OCI-LY7 (cell line): ENCODE measurements at regions not wholly inside any gene's neighbourhood (a gene's known extent, or its start where the extent isn't known, plus 50 kb on each side); places are given as distances from the start of the nearest gene placed in this dataset.

ENCODE experiments used
- BruUV-seq: library from RNA; stranded (reverse); fragments of 400-500 nt; replicated peaks from 2 replicates; lab custom pipeline; 2021; lab: Mats Ljungman, UMichigan
- CTCF ChIA-PET: fragments of 300-600 bp; sonication (Branson Sonifier 250); formaldehyde crosslinking; loops from one replicate; lab custom pipeline; 2022; ENCODE audit warnings: antibody characterized with exemption; ENCODE audit not compliant: unreplicated experiment; lab: Charles Lee
- POLR2A ChIA-PET: fragments of 300-600 bp; sonication (Branson Sonifier 250); formaldehyde crosslinking; loops from one replicate; lab custom pipeline; 2022; ENCODE audit warnings: antibody characterized with exemption; lab: Charles Lee
- DNase-seq: peaks from one replicate; pipeline ENCODE4 v3.0.0-alpha.2; 2015; ENCODE audit warnings: low spot score
- H2AFZ ChIP-seq: fragments of 200-600 bp; sonication (generic), shearing (Covaris generic); 2 replicates; pipeline ENCODE4 v1.6.1; 2014; ENCODE audit warnings: mild to moderate bottlenecking, antibody characterized with exemption, low read length, moderate library complexity
- H3K27ac ChIP-seq: fragments of 200-600 bp; sonication (generic); 2 replicates; pipeline ENCODE4 v1.5.1; 2014; ENCODE audit warnings: mixed run types, low read depth, mild to moderate bottlenecking, moderate library complexity, low read length, inconsistent platforms; ENCODE audit not compliant: poor library complexity, severe bottlenecking
- H3K36me3 ChIP-seq: fragments of 200-600 bp; sonication (generic); 2 replicates; pipeline ENCODE4 v1.6.1; 2014; ENCODE audit warnings: mild to moderate bottlenecking, antibody characterized with exemption, low read length, moderate library complexity, mixed read lengths; ENCODE audit not compliant: insufficient read depth
- H3K4me1 ChIP-seq: fragments of 200-600 bp; sonication (generic); 2 replicates; pipeline ENCODE4 v1.5.1; 2014; ENCODE audit warnings: mild to moderate bottlenecking, low read length; ENCODE audit not compliant: insufficient read depth, poor library complexity, severe bottlenecking
- H3K4me2 ChIP-seq: fragments of 200-600 bp; sonication (generic); 2 replicates; pipeline ENCODE4 v1.6.1; 2014; ENCODE audit warnings: mild to moderate bottlenecking, low read length
- H3K4me3 ChIP-seq: fragments of 200-600 bp; sonication (generic); 2 replicates; pipeline ENCODE4 v1.5.1; 2014; ENCODE audit warnings: mild to moderate bottlenecking, low read depth, low read length; ENCODE audit not compliant: poor library complexity, severe bottlenecking
- H3K79me2 ChIP-seq: fragments of 200-600 bp; sonication (generic); 2 replicates; pipeline ENCODE4 v1.6.1; 2016; ENCODE audit warnings: low read depth, mild to moderate bottlenecking, low read length, moderate library complexity, mixed read lengths; ENCODE audit not compliant: insufficient read depth
- H3K9me2 ChIP-seq: fragments of 200-600 bp; sonication (generic); 2 replicates; pipeline ENCODE4 v1.6.1; 2016; ENCODE audit warnings: mild to moderate bottlenecking, low read length, mixed read lengths; ENCODE audit not compliant: insufficient read depth
- H3K9me3 ChIP-seq: fragments of 200-600 bp; sonication (generic); 2 replicates; pipeline ENCODE4 v1.6.1; 2014; ENCODE audit warnings: mild to moderate bottlenecking, mixed run types, low read length, mixed read lengths
- H4K20me1 ChIP-seq: fragments of 200-600 bp; sonication (generic); 2 replicates; pipeline ENCODE4 v1.6.1; 2014; ENCODE audit warnings: mild to moderate bottlenecking, antibody characterized with exemption, low read length, moderate library complexity, mixed read lengths; ENCODE audit not compliant: insufficient read depth
- EZH2phosphoT487 ChIP-seq: fragments of 200-600 bp; sonication (generic); IDR thresholded peaks from 2 replicates; pipeline ENCODE4 v1.6.1; 2018; ENCODE audit warnings: low read depth, borderline replicate concordance, mild to moderate bottlenecking, mixed run types, antibody characterized with exemption, low read length, moderate library complexity, mixed read lengths
- intact Hi-C: fragments of 100-400 bp; cut with micrococcal nuclease; formaldehyde crosslinking; loops from one replicate; pipeline ENCODE4 v1.10.0; 2022; ENCODE audit not compliant: unreplicated experiment
- TF ChIP-seq, protein P1 (sequence below): fragments of 200-600 bp; sonication (generic); conservative IDR thresholded peaks from 2 replicates; pipeline ENCODE4 v1.5.1; 2014; ENCODE audit warnings: mild to moderate bottlenecking, antibody characterized with exemption, low read length, moderate library complexity, mixed read lengths

GRCh38 chr13:34640179-34640992, 301.7 kb upstream of the NBEA start:
- no peak overlapping the region for H3K27ac ChIP-seq
- H3K4me2 ChIP-seq, result no peak overlapping the region
- no peaks in the 10 kb centered on the region for H3K79me2 ChIP-seq
- no peaks in the 10 kb centered on the region for H3K9me2 ChIP-seq
- no peak overlapping the region for H2AFZ ChIP-seq
- no peak for TF ChIP-seq EZH2phosphoT487
- TF ChIP-seq, protein P1, sequence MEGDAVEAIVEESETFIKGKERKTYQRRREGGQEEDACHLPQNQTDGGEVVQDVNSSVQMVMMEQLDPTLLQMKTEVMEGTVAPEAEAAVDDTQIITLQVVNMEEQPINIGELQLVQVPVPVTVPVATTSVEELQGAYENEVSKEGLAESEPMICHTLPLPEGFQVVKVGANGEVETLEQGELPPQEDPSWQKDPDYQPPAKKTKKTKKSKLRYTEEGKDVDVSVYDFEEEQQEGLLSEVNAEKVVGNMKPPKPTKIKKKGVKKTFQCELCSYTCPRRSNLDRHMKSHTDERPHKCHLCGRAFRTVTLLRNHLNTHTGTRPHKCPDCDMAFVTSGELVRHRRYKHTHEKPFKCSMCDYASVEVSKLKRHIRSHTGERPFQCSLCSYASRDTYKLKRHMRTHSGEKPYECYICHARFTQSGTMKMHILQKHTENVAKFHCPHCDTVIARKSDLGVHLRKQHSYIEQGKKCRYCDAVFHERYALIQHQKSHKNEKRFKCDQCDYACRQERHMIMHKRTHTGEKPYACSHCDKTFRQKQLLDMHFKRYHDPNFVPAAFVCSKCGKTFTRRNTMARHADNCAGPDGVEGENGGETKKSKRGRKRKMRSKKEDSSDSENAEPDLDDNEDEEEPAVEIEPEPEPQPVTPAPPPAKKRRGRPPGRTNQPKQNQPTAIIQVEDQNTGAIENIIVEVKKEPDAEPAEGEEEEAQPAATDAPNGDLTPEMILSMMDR, result no peak
- no peak overlapping the region for H3K4me3 ChIP-seq
- intact Hi-C loops, result no loop called here
- no peaks in the 10 kb centered on the region for H4K20me1 ChIP-seq
- no peaks in the 10 kb centered on the region for H3K36me3 ChIP-seq
- ChIA-PET POLR2A (interaction anchor here (0.6 to 0.8 kb wide), 3 partner anchors 22 to 123 kb away, joined by 3 to 4 read pairs (median 3); no protein-coding TSS in a partner anchor), CTCF (no interaction called here)
- H3K9me3 ChIP-seq, result no peaks in the 10 kb centered on the region
- H3K4me1 ChIP-seq, result no peaks in the 10 kb centered on the region
- no TSS peak for BruUV-seq
- DNase-seq, result no peak

- BruUV-seq, result no TSS peak
- TF ChIP-seq, protein P1, result no peak
- TF ChIP-seq EZH2phosphoT487, result no peak
- H3K4me2 ChIP-seq, result no peak overlapping the region
- no peaks in the 10 kb centered on the region for H3K36me3 ChIP-seq
- no peak overlapping the region for H2AFZ ChIP-seq
- H3K27ac ChIP-seq, result no peak overlapping the region
- intact Hi-C loops, result no loop called here
- no peaks in the 10 kb centered on the region for H4K20me1 ChIP-seq
- H3K9me3 ChIP-seq, result no peaks in the 10 kb centered on the region
- POLR2A ChIA-PET, result interaction anchor here (0.8 kb wide), 1 partner anchor 124 kb away, joined by 3 read pairs; no protein-coding TSS in a partner anchor
- no peaks in the 10 kb centered on the region for H3K4me1 ChIP-seq
- H3K4me3 ChIP-seq, result no peak overlapping the region
- CTCF ChIA-PET, result no interaction called here
- no peaks in the 10 kb centered on the region for H3K79me2 ChIP-seq
- DNase-seq, result no peak
- no peaks in the 10 kb centered on the region for H3K9me2 ChIP-seq
These were observed 301.1 kb upstream of the NBEA start for GRCh38 chr13:34640993-34641330.

DNA sequence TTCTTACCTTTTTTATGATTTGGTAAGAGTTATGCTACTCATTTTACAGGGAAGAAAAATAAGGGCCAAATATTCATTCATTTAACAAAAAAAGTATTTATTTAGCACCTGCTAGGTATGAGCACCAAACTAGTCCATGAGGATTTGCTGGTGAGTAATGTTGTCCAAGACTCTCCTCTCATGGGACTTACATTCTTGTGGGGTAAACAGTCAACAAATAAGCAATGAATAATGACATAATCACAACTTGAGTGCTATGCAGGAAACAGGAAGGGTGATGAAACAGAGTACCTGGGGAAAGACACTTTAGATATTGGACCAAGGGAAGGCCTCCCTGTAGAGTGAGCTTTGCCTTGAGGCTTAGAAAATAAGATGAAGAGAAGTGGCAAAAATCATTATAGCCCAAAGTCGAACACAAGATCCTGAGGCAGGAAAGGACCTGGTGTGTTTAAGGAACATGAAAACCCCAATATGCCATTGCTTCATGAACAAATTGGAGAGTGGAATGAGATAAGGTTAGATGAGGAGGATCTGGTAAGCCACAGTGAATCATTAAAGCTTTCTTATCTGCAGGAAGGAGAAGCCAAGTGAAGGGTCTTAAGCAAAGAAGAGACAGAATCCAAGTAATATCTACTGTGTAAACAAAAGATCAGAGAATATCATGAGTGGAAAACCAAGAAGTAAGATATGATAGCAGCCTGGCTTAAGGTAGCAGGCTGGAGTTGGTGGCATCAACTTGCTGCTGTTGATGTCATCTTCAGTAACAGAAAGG, 294.5 kb upstream of the NBEA start:
- CTCF ChIA-PET, result no interaction called here
- H4K20me1 ChIP-seq, result no peaks in the 10 kb centered on the region
- H3K4me2 ChIP-seq, result no peak overlapping the region
- H3K27ac ChIP-seq, result no peak overlapping the region
- H2AFZ ChIP-seq, result no peak overlapping the region
- H3K4me1 ChIP-seq, result no peaks in the 10 kb centered on the region
- intact Hi-C loops, result no loop called here
- POLR2A ChIA-PET, result no interaction called here
- no peak for DNase-seq
- no peaks in the 10 kb centered on the region for H3K79me2 ChIP-seq
- H3K9me3 ChIP-seq, result no peaks in the 10 kb centered on the region
- H3K9me2 ChIP-seq, result no peaks in the 10 kb centered on the region
- H3K36me3 ChIP-seq, result no peaks in the 10 kb centered on the region
- BruUV-seq, result no TSS peak
- TF ChIP-seq, protein P1, result no peak
- TF ChIP-seq EZH2phosphoT487, result no peak
- no peak overlapping the region for H3K4me3 ChIP-seq
